ENCODE measurements at regions not wholly inside any gene's neighbourhood (a gene's known extent, or its start where the extent isn't known, plus 50 kb on each side); places are given as distances from the start of the nearest gene placed in this dataset.

- H4K91ac ChIP-seq (ENCODE audit: insufficient read length, low read depth, low read length) = no peak overlapping the region
- TF ChIP-seq CTCF (conservative IDR thresholded peaks at IDR 0.05) = no peak
- no peak overlapping the region for H2AK5ac ChIP-seq (ENCODE audit: insufficient read length, low read length)
- H3K14ac ChIP-seq (ENCODE audit: insufficient read depth, low read length) = no peak overlapping the region
- peaks cover 3% of the 10 kb centered on the region for H3K4me1 ChIP-seq (ENCODE audit: insufficient read depth, low read length)
- no peak overlapping the region for H2BK5ac ChIP-seq (ENCODE audit: insufficient read length, low read length)
- no peak overlapping the region for H3K23ac ChIP-seq (ENCODE audit: insufficient read length, low read depth, low read length)
- H2BK12ac ChIP-seq (ENCODE audit: insufficient read length, low read depth, low read length) = no peak overlapping the region
- H3K9me3 ChIP-seq (ENCODE audit: control insufficient read depth, low read depth, low read length) = no peaks in the 10 kb centered on the region
- H3K9me3 Mint-ChIP-seq = no peaks in the 10 kb centered on the region; a peak in 1 of 5 replicates
- H3K36me3 Mint-ChIP-seq (ENCODE audit: insufficient read depth in 1 of 3, low read depth in 3 of 3) = no peaks in the 10 kb centered on the region
- no peak overlapping the region for H3K27ac Mint-ChIP-seq
- no peak overlapping the region for H2BK120ac ChIP-seq (ENCODE audit: low read depth, low read length, poor library complexity, severe bottlenecking)
- no peak overlapping the region for H3K4me2 ChIP-seq (ENCODE audit: insufficient read depth, insufficient read length, low read length)
- H3K4me1 Mint-ChIP-seq = peaks cover 18 to 49% of the 10 kb centered on the region in 2 experiments
- no peak overlapping the region for H3K18ac ChIP-seq (ENCODE audit: insufficient read length, low read depth, low read length)
- no peak overlapping the region for H3T11ph ChIP-seq (ENCODE audit: low read length)
- no peak overlapping the region for H3K4me3 Mint-ChIP-seq
- DNase-seq = no peak
- no peak overlapping the region for H2BK20ac ChIP-seq (ENCODE audit: low read depth, low read length, poor library complexity, severe bottlenecking)
- H3K56ac ChIP-seq (ENCODE audit: insufficient read length, low read depth, low read length) = no peak overlapping the region
- H3K23me2 ChIP-seq (ENCODE audit: insufficient read length, low read depth, low read length, poor library complexity, severe bottlenecking) = no peaks in the 10 kb centered on the region
- H2AFZ ChIP-seq (ENCODE audit: low read length) = no peak overlapping the region
- H4K20me1 ChIP-seq (ENCODE audit: control insufficient read depth, insufficient read depth, insufficient read length) = no peaks in the 10 kb centered on the region
- no peak overlapping the region for H3K9ac ChIP-seq (ENCODE audit: extremely low read depth, insufficient read length, low read length)
- H2BK15ac ChIP-seq (ENCODE audit: low read depth, low read length) = no peak overlapping the region
- no CpG with 5 or more reads among the region's 9 CpGs for WGBS (ENCODE audit: extremely low coverage, insufficient read length, low lambda C conversion rate)
- no peaks in the 10 kb centered on the region for H3K27me3 ChIP-seq (ENCODE audit: insufficient read depth, low read length)
- no peak overlapping the region for H3K4ac ChIP-seq (ENCODE audit: low read depth, low read length)
- H4K8ac ChIP-seq (replicated peaks; ENCODE audit: insufficient read length, low read depth, low read length) = no peak overlapping the region
- H3K79me1 ChIP-seq (ENCODE audit: insufficient read depth, low read depth, low read length, poor library complexity, severe bottlenecking) = no peaks in the 10 kb centered on the region
- H3K79me2 ChIP-seq (ENCODE audit: insufficient read depth, low read length) = no peaks in the 10 kb centered on the region
- H3K27ac ChIP-seq (ENCODE audit: insufficient read length, low read depth, low read length) = no peak overlapping the region
- peaks cover 26% of the 10 kb centered on the region for H3K27me3 Mint-ChIP-seq (ENCODE audit: low read depth)
- no peak overlapping the region for H4K5ac ChIP-seq (ENCODE audit: insufficient read length, low read depth, low read length)
Observed at GRCh38 chr9:107875571-107875980, 386.0 kb upstream of the KLF4 start.
